ENCODE measurements at regions not wholly inside any gene's neighbourhood (a gene's known extent, or its start where the extent isn't known, plus 50 kb on each side); places are given as distances from the start of the nearest gene placed in this dataset.
A peak's percentile ranks its signal among the peaks of the same experiment; 100 is the strongest.

DNA sequence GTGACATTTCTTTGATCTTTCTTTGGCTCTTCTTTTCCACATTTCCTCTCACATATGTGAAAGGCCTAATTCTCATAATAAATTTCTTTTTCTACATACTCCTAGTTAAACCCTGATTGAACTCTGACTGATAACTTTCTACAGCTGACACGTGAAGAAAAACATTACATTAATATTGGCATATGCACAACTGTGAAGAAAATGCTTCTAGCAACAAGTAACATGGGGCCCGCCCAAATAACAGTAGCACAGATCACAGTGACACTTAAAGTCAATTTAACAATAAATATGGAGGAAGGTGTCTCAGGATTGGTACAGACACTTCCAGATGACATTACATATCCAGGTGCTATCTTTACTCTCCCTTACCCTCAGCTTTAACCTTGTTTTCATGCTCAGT, 317.6 kb upstream of the ZNF385D start:
- Histone ChIP-seq H2BK120ac (ENCODE audit: low read depth, low read length) (no peak overlapping the region), H2AFZ (ENCODE audit: low read length) (no peak overlapping the region), H3K4me3 (ENCODE audit: low read length in 2 of 2) (no peak overlapping the region), H3K36me3 (replicated peaks in 1 of 2; ENCODE audit: control insufficient read depth in 2 of 2, insufficient read depth in 2 of 2, low read length in 2 of 2) (no peaks in the 10 kb centered on the region), H3K4me2 (ENCODE audit: insufficient read depth, low read length, poor library complexity, severe bottlenecking) (no peak overlapping the region), H3K9ac (ENCODE audit: low read depth, low read length, poor library complexity) (no peak overlapping the region), H3K14ac (ENCODE audit: low read length) (no peak overlapping the region), H2BK15ac (ENCODE audit: low read length) (no peak overlapping the region), H3K23ac (ENCODE audit: low read depth, low read length, poor library complexity) (no peak overlapping the region), H2AK5ac (ENCODE audit: low read depth, low read length) (no peak overlapping the region), H3K27me3 (ENCODE audit: control insufficient read depth in 3 of 3, insufficient read depth in 3 of 3, low read depth in 1 of 3, low read length in 3 of 3) (no peaks in the 10 kb centered on the region), H3K18ac (ENCODE audit: low read length) (no peak overlapping the region), H2BK12ac (ENCODE audit: low read length) (no peak overlapping the region), H3K79me1 (ENCODE audit: low read depth, low read length) (no peaks in the 10 kb centered on the region), H3K27ac (replicated peaks; ENCODE audit: low read length) (no peak overlapping the region), H2BK5ac (ENCODE audit: low read length) (no peak overlapping the region), H4K8ac (ENCODE audit: low read depth, low read length) (no peak overlapping the region), H3K4me1 (ENCODE audit: control insufficient read depth in 2 of 2, insufficient read depth in 1 of 2, low read depth in 1 of 2, low read length in 2 of 2) (peaks cover 0 to 2% of the 10 kb centered on the region in 2 donors), H3K9me3 (replicated peaks in 1 of 2; ENCODE audit: control insufficient read depth in 2 of 2, insufficient read depth in 1 of 2, low read depth in 1 of 2, low read length in 2 of 2) (no peaks in the 10 kb centered on the region), H3K4ac (ENCODE audit: low read length) (no peak overlapping the region), H4K91ac (ENCODE audit: low read depth, low read length, poor library complexity) (no peak overlapping the region)
- DNase-seq (ENCODE audit: low spot score) = no peak
- no CpG with 5 or more reads among the region's 2 CpGs for WGBS, 2 donors (ENCODE audit: extremely low coverage in 2 of 2, insufficient read length in 2 of 2, insufficient replicate concordance in 1 of 2)

DNA sequence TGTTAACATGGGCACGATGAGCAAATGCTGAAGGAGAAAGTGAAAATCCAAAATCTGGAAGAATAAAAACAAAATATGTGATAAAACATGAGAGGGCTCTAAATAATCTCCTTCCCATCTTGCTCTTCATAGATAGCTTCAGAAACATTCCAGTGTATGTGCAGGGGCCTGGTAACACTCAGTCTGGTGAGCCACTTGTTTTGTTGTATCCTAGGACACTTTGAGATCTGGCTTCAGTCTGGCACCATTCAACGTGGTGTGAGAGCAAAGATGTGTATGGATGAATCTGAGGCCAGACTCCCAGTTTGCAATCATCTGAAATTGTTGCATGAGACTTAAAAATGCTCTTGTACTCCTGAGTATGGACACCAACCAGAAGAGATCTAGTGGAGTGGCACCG, 337.2 kb upstream of the ZNF385D start:
- H2AK5ac ChIP-seq (ENCODE audit: low read depth, low read length) = no peak overlapping the region
- no CpG with 5 or more reads among the region's 3 CpGs for WGBS, 2 donors (ENCODE audit: extremely low coverage in 2 of 2, insufficient read length in 2 of 2, insufficient replicate concordance in 1 of 2)
- H2BK12ac ChIP-seq (ENCODE audit: low read length) = no peak overlapping the region
- no peak overlapping the region for H2BK120ac ChIP-seq (ENCODE audit: low read depth, low read length)
- no peak overlapping the region for H3K27ac ChIP-seq (replicated peaks; ENCODE audit: low read length)
- no peaks in the 10 kb centered on the region for H3K9me3 ChIP-seq (replicated peaks in 1 of 2; ENCODE audit: control insufficient read depth in 2 of 2, insufficient read depth in 1 of 2, low read depth in 1 of 2, low read length in 2 of 2)
- no peak overlapping the region for H2AFZ ChIP-seq (ENCODE audit: low read length)
- H2BK5ac ChIP-seq (ENCODE audit: low read length) = no peak overlapping the region
- H3K4me3 ChIP-seq (ENCODE audit: low read length in 2 of 2) = no peak overlapping the region
- H4K8ac ChIP-seq (ENCODE audit: low read depth, low read length) = no peak overlapping the region
- no peak overlapping the region for H4K91ac ChIP-seq (ENCODE audit: low read depth, low read length, poor library complexity)
- H3K14ac ChIP-seq (ENCODE audit: low read length) = no peak overlapping the region
- no peak overlapping the region for H3K18ac ChIP-seq (ENCODE audit: low read length)
- H3K4me1 ChIP-seq (ENCODE audit: control insufficient read depth in 2 of 2, insufficient read depth in 1 of 2, low read depth in 1 of 2, low read length in 2 of 2) = peaks cover 0 to 3% of the 10 kb centered on the region in 2 donors
- H3K36me3 ChIP-seq (replicated peaks in 1 of 2; ENCODE audit: control insufficient read depth in 2 of 2, insufficient read depth in 2 of 2, low read length in 2 of 2) = no peaks in the 10 kb centered on the region
- H3K4me2 ChIP-seq (ENCODE audit: insufficient read depth, low read length, poor library complexity, severe bottlenecking) = no peak overlapping the region
- H3K9ac ChIP-seq (ENCODE audit: low read depth, low read length, poor library complexity) = no peak overlapping the region
- H3K4ac ChIP-seq (ENCODE audit: low read length) = no peak overlapping the region
- H3K23ac ChIP-seq (ENCODE audit: low read depth, low read length, poor library complexity) = no peak overlapping the region
- no peak overlapping the region for H2BK15ac ChIP-seq (ENCODE audit: low read length)
- H3K27me3 ChIP-seq (ENCODE audit: control insufficient read depth in 3 of 3, insufficient read depth in 3 of 3, low read depth in 1 of 3, low read length in 3 of 3) = no peaks in the 10 kb centered on the region
- H3K79me1 ChIP-seq (ENCODE audit: low read depth, low read length) = no peaks in the 10 kb centered on the region
- DNase-seq (ENCODE audit: low spot score) = no peak

DNA sequence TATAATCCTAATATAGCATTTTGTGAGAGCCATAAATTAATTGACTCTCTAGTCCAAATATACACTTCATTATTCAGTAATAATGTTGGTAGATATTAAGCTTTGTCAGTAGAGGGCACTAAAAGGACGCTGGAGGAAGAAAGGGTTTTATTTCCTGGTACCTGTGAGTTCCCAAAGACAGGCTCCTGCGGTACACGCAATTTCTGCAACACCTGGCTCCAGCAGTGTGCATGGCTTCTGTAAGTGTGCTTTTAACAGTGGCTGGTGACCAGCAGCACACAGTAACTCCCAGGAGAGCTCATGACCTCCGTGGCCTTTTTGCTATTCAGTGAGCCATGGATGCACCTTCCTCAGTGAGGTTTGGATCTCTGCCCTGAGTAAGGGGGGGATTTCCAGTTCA, 338.3 kb upstream of the ZNF385D start:
- H3K79me1 ChIP-seq (ENCODE audit: low read depth, low read length) = no peaks in the 10 kb centered on the region
- H3K36me3 ChIP-seq (replicated peaks in 1 of 2; ENCODE audit: control insufficient read depth in 2 of 2, insufficient read depth in 2 of 2, low read length in 2 of 2) = no peaks in the 10 kb centered on the region
- H3K4me2 ChIP-seq (ENCODE audit: insufficient read depth, low read length, poor library complexity, severe bottlenecking) = no peak overlapping the region
- no peaks in the 10 kb centered on the region for H3K9me3 ChIP-seq (replicated peaks in 1 of 2; ENCODE audit: control insufficient read depth in 2 of 2, insufficient read depth in 1 of 2, low read depth in 1 of 2, low read length in 2 of 2)
- no peak overlapping the region for H4K8ac ChIP-seq (ENCODE audit: low read depth, low read length)
- H3K27ac ChIP-seq (replicated peaks; ENCODE audit: low read length) = no peak overlapping the region
- no peak overlapping the region for H3K14ac ChIP-seq (ENCODE audit: low read length)
- H3K27me3 ChIP-seq (ENCODE audit: control insufficient read depth in 3 of 3, insufficient read depth in 3 of 3, low read depth in 1 of 3, low read length in 3 of 3) = no peaks in the 10 kb centered on the region
- H3K4me3 ChIP-seq (ENCODE audit: low read length in 2 of 2) = no peak overlapping the region
- no peak overlapping the region for H3K18ac ChIP-seq (ENCODE audit: low read length)
- H2AK5ac ChIP-seq (ENCODE audit: low read depth, low read length) = no peak overlapping the region
- H2AFZ ChIP-seq (ENCODE audit: low read length) = no peak overlapping the region
- H2BK12ac ChIP-seq (ENCODE audit: low read length) = no peak overlapping the region
- no peak overlapping the region for H3K23ac ChIP-seq (ENCODE audit: low read depth, low read length, poor library complexity)
- peak; percentile 12 for DNase-seq (ENCODE audit: low spot score)
- no peak overlapping the region for H3K9ac ChIP-seq (ENCODE audit: low read depth, low read length, poor library complexity)
- no peak overlapping the region for H3K4ac ChIP-seq (ENCODE audit: low read length)
- H4K91ac ChIP-seq (ENCODE audit: low read depth, low read length, poor library complexity) = no peak overlapping the region
- no peak overlapping the region for H2BK15ac ChIP-seq (ENCODE audit: low read length)
- H2BK120ac ChIP-seq (ENCODE audit: low read depth, low read length) = no peak overlapping the region
- H3K4me1 ChIP-seq (ENCODE audit: control insufficient read depth in 2 of 2, insufficient read depth in 1 of 2, low read depth in 1 of 2, low read length in 2 of 2) = peaks cover 0 to 3% of the 10 kb centered on the region in 2 donors
- no CpG with 5 or more reads among the region's 4 CpGs for WGBS, 2 donors (ENCODE audit: extremely low coverage in 2 of 2, insufficient read length in 2 of 2, insufficient replicate concordance in 1 of 2)
- H2BK5ac ChIP-seq (ENCODE audit: low read length) = no peak overlapping the region

DNA sequence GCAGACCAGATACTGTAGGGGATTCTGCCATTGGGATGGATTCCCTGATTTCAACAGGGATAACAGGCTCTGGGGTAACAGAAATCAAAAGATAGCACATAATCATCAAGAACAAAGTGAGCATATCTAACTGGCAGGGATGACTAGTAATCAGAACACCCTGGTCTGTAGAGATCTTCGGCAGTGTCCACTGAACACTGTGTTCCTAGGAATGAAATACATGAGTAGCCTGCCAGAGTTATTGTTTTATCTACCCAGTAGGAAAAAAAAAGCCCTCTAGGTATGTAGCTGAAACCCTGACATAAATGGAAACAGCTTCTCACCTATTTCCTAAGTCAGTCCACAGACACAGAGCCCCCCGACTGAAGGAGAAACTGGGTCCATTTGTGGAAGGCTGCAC, 340.3 kb upstream of the ZNF385D start:
- Histone ChIP-seq H2BK12ac (ENCODE audit: low read length) (no peak overlapping the region), H2AFZ (ENCODE audit: low read length) (no peak overlapping the region), H4K91ac (ENCODE audit: low read depth, low read length, poor library complexity) (no peak overlapping the region), H3K14ac (ENCODE audit: low read length) (no peak overlapping the region), H3K4me3 (ENCODE audit: low read length in 2 of 2) (no peak overlapping the region), H3K36me3 (replicated peaks in 1 of 2; ENCODE audit: control insufficient read depth in 2 of 2, insufficient read depth in 2 of 2, low read length in 2 of 2) (no peaks in the 10 kb centered on the region), H3K4ac (ENCODE audit: low read length) (no peak overlapping the region), H2BK120ac (ENCODE audit: low read depth, low read length) (no peak overlapping the region), H3K4me2 (ENCODE audit: insufficient read depth, low read length, poor library complexity, severe bottlenecking) (no peak overlapping the region), H3K9ac (ENCODE audit: low read depth, low read length, poor library complexity) (no peak overlapping the region), H2BK15ac (ENCODE audit: low read length) (no peak overlapping the region), H3K23ac (ENCODE audit: low read depth, low read length, poor library complexity) (no peak overlapping the region), H3K79me1 (ENCODE audit: low read depth, low read length) (no peaks in the 10 kb centered on the region), H4K8ac (ENCODE audit: low read depth, low read length) (no peak overlapping the region), H3K18ac (ENCODE audit: low read length) (no peak overlapping the region), H3K4me1 (ENCODE audit: control insufficient read depth in 2 of 2, insufficient read depth in 1 of 2, low read depth in 1 of 2, low read length in 2 of 2) (peaks cover 0 to 3% of the 10 kb centered on the region in 2 donors), H3K27me3 (ENCODE audit: control insufficient read depth in 3 of 3, insufficient read depth in 3 of 3, low read depth in 1 of 3, low read length in 3 of 3) (no peaks in the 10 kb centered on the region), H2AK5ac (ENCODE audit: low read depth, low read length) (no peak overlapping the region), H2BK5ac (ENCODE audit: low read length) (no peak overlapping the region), H3K9me3 (replicated peaks in 1 of 2; ENCODE audit: control insufficient read depth in 2 of 2, insufficient read depth in 1 of 2, low read depth in 1 of 2, low read length in 2 of 2) (no peaks in the 10 kb centered on the region), H3K27ac (replicated peaks; ENCODE audit: low read length) (no peak overlapping the region)
- no CpG with 5 or more reads among the region's 2 CpGs for WGBS, 2 donors (ENCODE audit: extremely low coverage in 2 of 2, insufficient read length in 2 of 2, insufficient replicate concordance in 1 of 2)
- DNase-seq (ENCODE audit: low spot score) = no peak
